ENCODE measurements at regions not wholly inside any gene's neighbourhood (a gene's known extent, or its start where the extent isn't known, plus 50 kb on each side); places are given as distances from the start of the nearest gene placed in this dataset.

GRCh38 chr12:5293773-5294172 lies 138.1 kb upstream of the NTF3 start:
- intact Hi-C loops (cut with DNase I), result no loop called here
- TF ChIP-seq CTCF (IDR thresholded peaks at IDR 0.05), result no peak
- H3K9me3 ChIP-seq, result no peaks in the 10 kb centered on the region
- H3K4me3 ChIP-seq, result no peak overlapping the region
- no peaks in the 10 kb centered on the region for H3K4me1 ChIP-seq
- H3K36me3 ChIP-seq, result no peaks in the 10 kb centered on the region
- DNase-seq (ENCODE audit: low spot score in 2 of 2), result no peak
- H3K27ac ChIP-seq, result no peak overlapping the region
- no peaks in the 10 kb centered on the region for H3K27me3 ChIP-seq

DNA sequence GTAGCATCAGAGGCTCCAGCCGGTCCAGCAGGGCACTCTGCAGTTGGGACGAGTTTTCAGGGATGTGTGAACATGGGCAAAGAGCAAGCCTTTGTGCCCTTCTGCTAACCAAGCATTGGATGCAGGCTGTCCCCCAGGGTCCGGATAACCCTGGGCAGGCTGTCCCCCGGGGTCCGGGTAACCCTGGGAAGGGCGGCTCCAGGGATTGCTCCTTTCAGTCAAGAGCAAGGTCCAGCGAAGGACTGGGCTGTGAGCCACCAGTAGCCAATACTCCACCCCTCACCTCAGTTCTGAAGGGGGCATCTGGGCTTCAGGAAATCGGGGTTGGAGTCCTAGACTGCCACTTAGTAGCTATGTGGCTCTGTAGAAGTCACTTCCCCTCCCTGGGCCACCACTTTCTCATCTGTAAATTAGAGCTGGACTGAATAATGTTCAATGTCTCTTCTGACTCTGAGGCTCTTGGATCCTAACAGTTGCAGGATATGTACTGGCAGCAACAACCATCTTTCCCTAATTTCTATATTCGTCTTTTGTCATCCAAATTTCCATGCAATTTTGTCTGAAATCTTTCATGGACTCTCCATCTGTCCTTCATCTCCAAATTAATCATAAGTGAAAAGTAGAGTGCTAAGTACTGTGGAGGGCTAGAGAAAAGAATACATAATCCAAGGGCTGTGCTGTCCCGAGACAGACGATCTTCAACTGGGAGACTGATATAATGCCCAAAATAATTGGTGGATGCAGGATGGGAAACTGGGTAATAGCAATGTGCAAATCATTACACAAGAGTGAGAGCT lies 137.4 kb upstream of the NTF3 start:
- intact Hi-C loops (cut with DNase I), result no loop called here
- Histone ChIP-seq H3K27ac (no peak overlapping the region), H3K9me3 (no peaks in the 10 kb centered on the region), H3K27me3 (no peaks in the 10 kb centered on the region), H3K4me1 (no peaks in the 10 kb centered on the region), H3K4me3 (no peak overlapping the region), H3K36me3 (no peaks in the 10 kb centered on the region)
- DNase-seq (ENCODE audit: low spot score in 2 of 2), result no peak
- no peak for TF ChIP-seq CTCF (IDR thresholded peaks at IDR 0.05)

DNA sequence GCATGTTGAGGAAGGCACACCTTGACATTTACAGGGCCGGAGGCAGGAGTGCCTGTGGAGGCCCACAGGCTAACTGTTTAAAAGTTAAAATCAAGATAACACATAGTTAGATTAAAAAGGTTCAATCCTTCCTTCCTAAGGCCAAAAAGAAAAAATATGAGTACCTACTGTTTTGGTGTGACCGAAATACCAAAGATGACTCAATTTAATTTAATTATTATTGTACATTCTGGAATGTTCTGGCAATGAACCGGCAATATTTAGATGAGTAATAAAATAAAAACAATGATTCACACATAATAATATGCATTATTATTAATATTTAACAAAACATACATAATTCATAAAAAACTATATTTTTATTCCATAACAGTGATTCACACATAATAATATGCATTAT lies 136.8 kb upstream of the NTF3 start:
- H3K27ac ChIP-seq, result no peak overlapping the region
- no peak for DNase-seq (ENCODE audit: low spot score in 2 of 2)
- no peak overlapping the region for H3K4me3 ChIP-seq
- H3K9me3 ChIP-seq, result no peaks in the 10 kb centered on the region
- no peaks in the 10 kb centered on the region for H3K4me1 ChIP-seq
- no peak for TF ChIP-seq CTCF (IDR thresholded peaks at IDR 0.05)
- no peaks in the 10 kb centered on the region for H3K27me3 ChIP-seq
- H3K36me3 ChIP-seq, result no peaks in the 10 kb centered on the region
- intact Hi-C loops (cut with DNase I), result no loop called here

- no peak overlapping the region for H3K27ac ChIP-seq
- no peaks in the 10 kb centered on the region for H3K36me3 ChIP-seq
- H3K4me3 ChIP-seq, result no peak overlapping the region
- H3K4me1 ChIP-seq, result no peaks in the 10 kb centered on the region
- no peak for TF ChIP-seq CTCF (IDR thresholded peaks at IDR 0.05)
- no peaks in the 10 kb centered on the region for H3K27me3 ChIP-seq
- intact Hi-C loops (cut with DNase I), result no loop called here
- DNase-seq (ENCODE audit: low spot score in 2 of 2), result no peak
- no peaks in the 10 kb centered on the region for H3K9me3 ChIP-seq
These were observed 135.9 kb upstream of the NTF3 start for GRCh38 chr12:5295996-5296395.

DNA sequence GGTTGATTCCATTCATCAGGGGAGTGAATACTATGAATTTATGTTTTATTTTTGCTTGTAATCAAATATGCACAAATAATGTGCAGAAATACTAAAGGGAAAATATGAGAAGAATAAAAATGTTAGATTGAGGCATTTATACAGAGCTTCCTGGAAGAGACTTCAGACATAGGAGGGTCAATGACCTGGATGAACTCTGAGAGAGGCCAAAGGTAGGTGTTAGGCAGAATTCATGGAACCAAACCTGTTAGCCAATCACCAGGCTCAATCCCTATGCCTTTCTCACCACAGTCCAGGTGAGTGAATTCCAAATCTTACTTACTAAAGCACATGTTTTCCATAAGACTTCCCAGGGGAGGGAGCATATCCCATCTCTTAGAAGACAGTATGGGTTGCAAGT lies 130.4 kb upstream of the NTF3 start:
- no peaks in the 10 kb centered on the region for H3K9me3 ChIP-seq
- TF ChIP-seq CTCF (IDR thresholded peaks at IDR 0.05), result no peak
- intact Hi-C loops (cut with DNase I), result no loop called here
- no peaks in the 10 kb centered on the region for H3K36me3 ChIP-seq
- H3K4me3 ChIP-seq, result no peak overlapping the region
- no peaks in the 10 kb centered on the region for H3K27me3 ChIP-seq
- DNase-seq (ENCODE audit: low spot score in 2 of 2), result no peak
- H3K4me1 ChIP-seq, result no peaks in the 10 kb centered on the region
- no peak overlapping the region for H3K27ac ChIP-seq

- no peaks in the 10 kb centered on the region for H3K27me3 ChIP-seq
- H3K9me3 ChIP-seq, result no peaks in the 10 kb centered on the region
- H3K36me3 ChIP-seq, result no peaks in the 10 kb centered on the region
- TF ChIP-seq CTCF (IDR thresholded peaks at IDR 0.05), result no peak
- intact Hi-C loops (cut with DNase I), result no loop called here
- no peak overlapping the region for H3K27ac ChIP-seq
- H3K4me3 ChIP-seq, result no peak overlapping the region
- H3K4me1 ChIP-seq, result no peaks in the 10 kb centered on the region
- no peak for DNase-seq (ENCODE audit: low spot score in 2 of 2)
These were observed 126.5 kb upstream of the NTF3 start for GRCh38 chr12:5305425-5305824.

All from ascending aorta (tissue), 2 donors.